NCI-H1694 (cell line): ENCODE measurements at regions not wholly inside any gene's neighbourhood (a gene's known extent, or its start where the extent isn't known, plus 50 kb on each side); places are given as distances from the start of the nearest gene placed in this dataset.
A peak's percentile ranks its signal among the peaks of the same experiment; 100 is the strongest.

Experiments
- DNase-seq: peaks from one replicate; lab custom pipeline; 2025; lab: John Stamatoyannopoulos, UW

- DNase-seq: peak; percentile 27
Measured at GRCh38 chr2:106572541-106573450, 85.6 kb downstream of the CD8B2 start.

- DNase-seq: no peak
Measured at GRCh38 chr2:106573773-106574172, 86.6 kb downstream of the CD8B2 start.

- DNase-seq: peak; percentile 89
Measured at GRCh38 chr2:106575955-106576354, 88.8 kb downstream of the CD8B2 start.

GRCh38 chr2:106577255-106577651 lies 90.1 kb downstream of the CD8B2 start:
- no peak for DNase-seq

GRCh38 chr2:106579750-106580197 lies 92.6 kb downstream of the CD8B2 start:
- no peak for DNase-seq

- DNase-seq: no peak
Measured at GRCh38 chr2:106580241-106580640, 93.1 kb downstream of the CD8B2 start.

- DNase-seq: peak; percentile 3
Measured at GRCh38 chr2:106581328-106581727, 94.2 kb downstream of the CD8B2 start.

- DNase-seq: no peak
Measured at GRCh38 chr2:106581755-106582147, 94.6 kb downstream of the CD8B2 start.

GRCh38 chr2:106582148-106583143 lies 95.3 kb downstream of the CD8B2 start:
- peak; percentile 86 for DNase-seq

GRCh38 chr2:106584304-106584954 lies 97.3 kb downstream of the CD8B2 start:
- no peak for DNase-seq

GRCh38 chr2:106596844-106597243 lies 109.7 kb downstream of the CD8B2 start:
- DNase-seq: peak; percentile 16

- no peak for DNase-seq
Measured at GRCh38 chr2:106599540-106599939, 112.4 kb downstream of the CD8B2 start.

- DNase-seq: no peak
Measured at GRCh38 chr2:106602042-106602441, 114.9 kb downstream of the CD8B2 start.

GRCh38 chr2:106606652-106607051 lies 119.5 kb downstream of the CD8B2 start:
- no peak for DNase-seq

GRCh38 chr2:106607371-106607770 lies 120.2 kb downstream of the CD8B2 start:
- no peak for DNase-seq

- no peak for DNase-seq
Measured at GRCh38 chr2:106609780-106610179, 122.6 kb downstream of the CD8B2 start.

- DNase-seq: no peak
Measured at GRCh38 chr2:106614511-106615291, 127.5 kb downstream of the CD8B2 start.

GRCh38 chr2:106618614-106619013 lies 131.4 kb downstream of the CD8B2 start:
- DNase-seq: no peak

- no peak for DNase-seq
Measured at GRCh38 chr2:106623456-106623855, 136.3 kb downstream of the CD8B2 start.

GRCh38 chr2:106624787-106625380 lies 137.7 kb downstream of the CD8B2 start:
- no peak for DNase-seq

GRCh38 chr2:106628377-106628776 lies 141.2 kb downstream of the CD8B2 start:
- no peak for DNase-seq
